NCI-H2171 (cell line): ENCODE measurements at regions not wholly inside any gene's neighbourhood (a gene's known extent, or its start where the extent isn't known, plus 50 kb on each side); places are given as distances from the start of the nearest gene placed in this dataset.

ENCODE experiments used
- DNase-seq: peaks from one replicate; lab custom pipeline; 2025; lab: John Stamatoyannopoulos, UW

DNA sequence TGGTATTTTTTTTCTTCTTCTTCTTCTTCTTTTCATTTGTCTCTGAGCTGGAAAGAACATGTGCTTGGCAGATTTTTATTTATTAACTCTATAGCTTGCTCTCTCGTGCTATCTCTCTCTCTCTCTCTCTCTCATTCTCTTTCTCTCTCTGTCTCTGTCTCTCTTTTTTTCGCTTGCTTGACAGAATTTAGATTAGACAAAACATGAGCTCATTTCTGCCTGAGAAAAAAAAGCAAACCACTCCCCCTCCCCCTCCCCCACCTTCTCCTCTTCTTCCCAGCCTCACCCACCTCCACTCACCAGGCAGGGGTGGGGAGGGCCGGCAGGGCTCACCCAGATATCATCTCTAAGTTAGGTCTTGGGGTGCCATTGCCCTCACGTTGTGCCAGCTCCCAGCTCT is 81.5 kb downstream of the PJA1 start:
- DNase-seq: no peak

DNA sequence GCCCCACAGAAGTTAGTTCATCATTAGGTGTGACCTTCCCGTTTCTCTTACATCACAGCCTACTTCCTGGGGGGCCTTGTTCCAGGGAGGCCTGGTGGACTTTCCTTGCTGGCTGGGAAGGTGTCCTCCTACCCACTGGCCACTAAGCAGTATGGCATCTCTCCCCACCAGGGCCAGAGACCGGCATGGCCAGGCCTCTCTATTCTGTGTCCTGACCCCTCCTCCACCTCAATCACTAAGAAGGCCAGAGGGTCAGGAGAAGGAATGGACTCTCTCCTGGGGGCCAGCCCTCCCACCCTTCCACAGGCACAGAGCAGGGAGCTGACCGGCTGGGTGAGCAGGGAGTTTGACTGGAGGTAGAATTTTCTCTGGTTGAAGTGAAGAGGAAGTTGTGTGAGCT is 81.9 kb downstream of the PJA1 start:
- no peak for DNase-seq

DNA sequence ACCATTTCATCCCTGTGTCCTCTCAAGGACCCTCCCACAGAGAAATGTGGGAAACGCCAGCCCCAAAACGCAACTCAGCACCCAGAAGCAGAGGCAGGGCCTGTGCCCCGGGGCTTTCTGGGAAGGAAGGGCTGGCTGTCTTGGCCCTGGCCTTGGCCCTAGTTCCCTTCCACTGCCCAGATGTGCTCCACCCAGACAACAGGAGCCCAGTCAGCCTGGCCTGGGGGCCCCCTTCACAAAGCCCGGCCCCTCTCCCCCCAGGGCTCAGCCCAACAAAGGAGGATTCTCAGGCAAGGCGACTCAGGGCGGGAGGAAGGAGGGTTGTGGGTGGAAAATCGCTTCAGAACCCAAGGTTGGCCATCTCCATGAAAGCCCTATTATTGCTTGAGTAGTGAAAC is 82.5 kb downstream of the PJA1 start:
- no peak for DNase-seq

DNA sequence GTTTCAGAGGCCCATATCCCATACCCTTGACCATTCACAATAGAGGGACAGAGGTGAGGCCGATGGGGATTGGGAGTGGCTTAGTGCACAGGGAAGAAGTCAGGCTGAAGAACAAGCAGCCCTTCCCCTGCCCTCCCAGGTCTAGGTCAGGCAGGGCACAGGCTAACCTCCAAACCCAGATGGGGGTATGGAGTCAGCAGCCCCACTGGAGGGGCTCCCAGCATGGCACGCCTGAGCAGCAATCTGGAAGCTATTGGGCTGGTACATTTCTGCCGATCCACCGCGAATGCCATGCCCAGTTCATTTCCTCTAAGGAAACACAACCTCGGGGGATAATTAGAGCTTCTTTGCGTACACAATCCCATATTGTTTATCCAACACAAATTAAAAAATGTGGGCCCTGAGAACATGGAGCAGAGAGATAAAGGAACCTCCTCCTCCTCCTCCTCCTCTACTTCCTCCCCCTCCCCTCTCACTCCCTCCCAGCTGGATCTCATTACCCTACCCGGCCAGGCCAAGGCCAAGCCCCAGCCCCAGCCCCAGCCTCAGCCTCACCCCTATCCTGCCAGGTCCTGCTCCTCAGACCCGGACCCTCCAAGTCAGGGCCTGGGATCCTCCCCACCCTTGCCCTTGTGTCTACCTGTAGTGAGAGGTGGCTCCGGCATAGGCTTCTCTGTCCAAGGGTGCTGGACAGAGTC is 83.0 kb downstream of the PJA1 start:
- DNase-seq: no peak

DNA sequence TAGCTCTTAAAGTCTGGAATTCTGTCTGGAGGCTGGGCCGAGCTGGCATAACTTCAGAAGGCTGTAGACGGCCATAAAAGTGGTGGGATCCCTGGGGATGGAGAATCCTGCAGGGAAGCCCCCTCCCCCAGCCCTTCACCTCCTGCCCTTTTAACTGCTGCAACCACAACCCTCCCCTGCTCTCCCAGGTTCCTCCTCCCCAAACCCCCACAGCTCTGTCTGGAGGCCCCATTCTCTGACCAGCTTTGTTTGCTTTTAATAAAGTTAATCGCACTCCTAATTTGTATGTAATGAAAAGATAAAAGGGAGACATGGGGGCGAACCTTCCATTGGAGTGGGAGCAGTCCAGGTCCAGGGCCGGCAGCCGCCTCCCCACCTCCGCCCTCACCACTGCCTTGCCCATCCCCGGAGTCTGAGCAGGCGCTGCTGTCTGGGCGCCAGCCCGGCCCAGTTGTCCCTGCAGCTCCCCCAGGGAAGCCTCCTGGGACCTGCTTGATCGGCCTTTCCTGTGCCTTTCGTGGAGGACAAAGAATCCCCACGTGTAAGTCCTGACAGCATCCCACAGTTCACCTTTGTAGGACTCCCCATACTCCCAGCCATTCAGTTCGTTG is 84.3 kb downstream of the PJA1 start:
- DNase-seq: no peak

DNA sequence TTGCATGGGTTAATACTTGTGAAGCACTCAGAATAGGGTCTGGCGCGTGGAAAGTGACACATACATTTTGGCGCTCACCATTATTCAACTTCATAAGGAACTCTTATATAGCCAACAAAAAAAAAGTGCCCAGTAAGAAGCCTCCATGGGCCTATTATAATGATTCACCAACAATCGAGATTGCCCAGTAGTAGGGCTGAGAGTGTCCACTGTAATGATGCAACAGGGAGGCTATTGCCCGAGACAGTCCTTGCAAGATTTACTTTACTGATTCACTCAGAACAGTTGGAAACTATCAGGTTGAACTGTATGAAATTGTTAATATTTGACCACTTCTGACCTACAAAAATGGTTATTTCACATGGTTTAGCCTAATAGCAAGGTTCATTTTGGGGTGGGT is 86.0 kb downstream of the PJA1 start:
- no peak for DNase-seq

DNA sequence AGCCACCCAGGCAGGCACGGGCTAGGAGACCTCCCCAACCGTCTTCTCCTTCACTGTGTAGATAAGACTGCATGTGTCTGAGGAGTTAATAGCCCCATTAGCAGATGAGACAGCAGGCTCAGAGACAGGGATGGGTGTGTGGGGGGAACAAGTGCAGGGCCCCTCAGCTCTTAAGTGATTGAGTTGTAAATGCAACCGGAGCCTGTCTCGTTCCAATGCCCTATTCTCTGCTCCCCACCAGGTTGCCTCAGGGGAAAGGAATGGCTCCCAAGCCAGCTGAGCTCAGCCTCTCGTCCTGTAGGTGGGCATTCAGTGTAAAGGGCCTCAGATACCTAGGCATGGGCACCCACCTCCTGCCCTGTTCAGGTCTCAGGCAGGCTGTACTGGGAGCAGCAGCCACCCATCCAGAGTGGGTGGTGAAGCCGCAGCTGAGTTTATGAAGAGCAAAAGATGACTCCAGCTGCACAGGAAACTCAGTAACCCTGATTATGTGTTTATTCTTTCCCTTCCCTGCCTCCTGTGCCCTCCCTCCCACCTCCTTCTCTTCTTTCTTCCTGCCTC is 87.3 kb downstream of the PJA1 start:
- no peak for DNase-seq

DNA sequence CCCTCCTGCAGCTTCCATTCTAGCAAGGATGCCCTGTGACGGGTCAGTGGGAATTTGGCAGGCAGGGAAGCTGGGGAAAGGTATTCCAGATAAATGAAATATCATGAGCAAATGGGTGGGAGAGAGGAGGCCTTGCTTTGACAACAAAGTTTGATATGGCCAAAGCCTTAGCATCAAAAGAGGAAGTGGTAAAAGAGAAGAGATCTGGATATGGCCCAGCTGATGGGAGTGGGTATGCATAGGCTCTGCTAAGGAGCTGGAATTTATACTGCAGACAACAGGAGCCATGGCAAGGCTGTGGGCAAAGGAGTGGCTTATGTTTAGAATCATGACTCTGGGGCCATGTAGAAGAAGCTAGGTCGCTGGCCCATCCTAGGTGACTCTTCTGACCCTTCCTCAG is 89.2 kb downstream of the PJA1 start:
- DNase-seq: no peak

DNA sequence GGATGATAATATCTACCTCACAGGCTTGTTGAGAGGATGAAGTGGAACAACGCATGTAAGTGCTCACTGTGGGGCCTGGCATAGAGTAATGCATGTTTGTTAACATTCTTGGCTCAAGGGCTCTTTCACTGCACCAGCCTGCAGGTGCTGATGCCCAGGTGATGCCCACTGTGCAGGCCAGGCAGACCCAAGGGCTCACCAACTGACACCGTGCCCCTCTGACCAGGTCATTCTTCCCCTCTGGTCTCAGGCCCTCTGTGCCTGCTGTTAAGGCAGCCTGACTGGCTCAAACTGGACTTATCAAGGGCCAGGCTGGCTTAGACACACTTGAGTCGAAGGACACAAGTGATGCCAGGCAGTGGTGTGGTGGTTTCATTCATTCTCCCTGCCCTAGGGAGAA is 90.5 kb downstream of the PJA1 start:
- no peak for DNase-seq

DNA sequence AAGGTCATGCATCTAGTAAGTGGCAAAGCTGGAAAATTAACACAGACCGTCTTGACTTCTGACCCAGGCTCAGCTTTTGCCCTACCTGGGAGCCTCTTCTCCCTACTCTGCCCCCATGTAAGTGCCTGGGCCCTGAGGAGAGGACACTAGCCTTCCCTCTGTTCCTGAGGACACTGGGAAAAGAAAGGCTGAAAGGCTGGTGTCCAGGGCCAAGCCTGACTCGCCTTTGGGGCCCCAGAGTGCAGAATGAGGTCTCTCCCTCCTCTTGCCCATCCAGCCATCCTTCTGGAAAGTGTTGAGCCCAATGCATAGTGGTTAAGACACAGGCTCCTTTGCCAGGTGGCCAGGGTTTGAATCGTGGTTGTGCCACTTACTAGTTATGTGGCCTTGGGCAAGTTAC is 91.5 kb downstream of the PJA1 start:
- DNase-seq: no peak

DNA sequence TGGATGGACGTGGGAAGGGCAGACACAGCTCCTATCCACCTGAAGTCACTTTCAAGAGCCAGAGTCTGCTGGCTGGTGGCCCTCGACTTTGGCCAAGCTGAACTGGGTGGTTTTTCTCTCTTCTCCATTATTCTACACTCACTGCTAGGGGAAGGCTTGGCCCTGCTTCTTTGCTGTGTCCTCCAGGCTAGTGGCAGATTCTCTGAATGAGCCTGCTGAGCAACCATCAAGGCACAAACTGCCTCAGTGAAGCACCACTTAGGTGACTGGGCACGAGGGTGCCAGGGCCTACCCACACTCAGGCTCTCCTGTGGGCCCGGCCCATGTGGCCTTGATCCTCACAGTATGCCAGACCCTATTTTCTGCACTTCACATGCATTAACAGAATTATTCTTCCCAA is 92.0 kb downstream of the PJA1 start:
- DNase-seq: no peak

DNA sequence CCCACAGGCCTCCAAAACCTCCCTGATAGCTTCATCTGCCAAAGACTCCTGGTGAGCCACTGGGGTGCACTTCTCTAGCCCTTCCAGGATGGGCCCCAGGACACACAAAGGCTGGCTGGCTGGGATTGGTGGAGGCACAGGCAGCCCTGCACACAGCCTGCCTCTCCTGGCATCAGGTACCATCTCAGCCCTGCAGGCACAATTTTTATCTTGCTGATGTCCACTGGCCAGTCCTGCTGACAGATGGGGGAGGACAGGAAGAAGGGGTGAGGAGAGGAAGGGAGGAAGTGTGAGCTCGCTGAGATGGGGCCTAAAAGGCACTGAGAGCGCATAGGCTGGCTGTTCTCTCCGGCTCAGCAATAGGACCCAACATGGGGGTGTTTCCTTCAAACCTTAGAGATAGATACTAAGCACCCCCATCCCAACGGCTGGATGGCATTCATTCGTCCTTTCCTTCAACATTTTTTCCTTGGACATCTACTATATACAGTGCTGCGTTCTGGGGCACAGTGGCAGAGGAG is 92.7 kb downstream of the PJA1 start:
- no peak for DNase-seq

DNA sequence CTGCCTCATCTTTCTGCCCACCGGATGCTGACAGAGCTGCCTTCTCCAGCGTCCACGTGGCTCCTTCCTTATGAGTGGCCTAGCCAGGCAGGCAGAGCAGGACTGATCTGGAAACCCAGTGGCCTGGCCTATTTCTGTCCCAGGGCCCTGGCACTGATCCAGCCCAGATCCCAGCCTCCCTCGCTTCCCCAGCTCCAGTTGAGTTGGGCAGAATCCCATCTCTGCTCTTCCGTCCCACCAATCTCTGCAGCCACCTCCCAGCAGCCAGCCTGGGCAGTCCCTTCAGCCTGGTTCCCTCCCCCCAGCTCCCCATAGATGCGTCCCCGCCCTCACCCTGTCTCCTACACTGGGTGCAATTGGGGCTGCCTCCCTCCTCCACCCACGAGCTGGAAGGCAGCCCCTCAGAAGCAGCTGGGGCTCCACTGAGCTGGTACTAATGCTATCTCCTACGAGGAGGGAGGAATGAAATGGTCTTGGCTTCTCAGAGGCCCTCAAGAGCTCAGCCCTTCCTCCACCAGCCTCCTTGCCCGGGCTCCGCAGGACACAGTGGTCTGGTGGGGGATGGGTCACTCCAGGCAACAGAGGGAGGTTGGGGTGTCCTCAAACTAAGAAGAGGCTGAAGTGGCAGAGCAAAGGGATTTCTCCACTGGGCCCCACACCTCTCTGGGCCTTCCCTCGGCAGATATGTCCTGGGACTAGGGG is 94.2 kb downstream of the PJA1 start:
- no peak for DNase-seq

DNA sequence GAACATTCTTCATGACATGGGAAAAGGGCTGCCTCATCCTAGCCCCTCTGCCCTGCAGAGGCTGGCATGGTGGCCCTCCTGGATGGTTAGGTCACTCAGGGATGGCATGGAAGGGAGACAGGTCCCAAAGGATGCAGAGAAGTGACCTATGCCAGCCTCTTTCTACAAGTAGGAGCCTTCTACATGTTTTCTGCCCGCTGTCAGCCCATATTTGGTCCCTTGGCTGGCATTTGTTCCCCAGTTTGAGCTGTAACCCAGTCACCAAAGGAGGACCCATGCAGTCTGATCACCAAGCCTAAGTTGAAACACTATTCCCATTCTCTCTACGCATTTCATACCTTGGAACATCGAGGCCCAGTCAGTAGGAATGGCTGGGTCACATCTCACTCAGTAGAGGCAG is 95.4 kb downstream of the PJA1 start:
- no peak for DNase-seq

DNA sequence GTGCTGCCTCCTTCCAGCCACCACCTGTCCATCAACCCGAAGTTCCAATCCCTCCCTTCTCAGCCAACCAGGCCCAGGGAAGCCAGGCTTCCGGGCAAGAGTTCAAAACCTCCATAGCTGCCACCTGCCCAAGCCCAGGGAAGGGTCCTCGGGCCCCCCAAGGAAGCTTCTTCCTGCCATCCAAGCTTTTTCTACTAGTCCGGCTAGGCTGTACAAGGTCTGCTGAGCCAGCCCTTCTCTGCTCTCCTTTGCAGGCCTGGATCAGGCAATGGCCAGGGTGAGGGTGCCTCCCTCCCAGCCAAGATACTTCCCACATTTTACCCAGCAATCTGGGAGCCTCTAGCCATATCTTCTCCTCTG is 96.2 kb downstream of the PJA1 start:
- no peak for DNase-seq

DNA sequence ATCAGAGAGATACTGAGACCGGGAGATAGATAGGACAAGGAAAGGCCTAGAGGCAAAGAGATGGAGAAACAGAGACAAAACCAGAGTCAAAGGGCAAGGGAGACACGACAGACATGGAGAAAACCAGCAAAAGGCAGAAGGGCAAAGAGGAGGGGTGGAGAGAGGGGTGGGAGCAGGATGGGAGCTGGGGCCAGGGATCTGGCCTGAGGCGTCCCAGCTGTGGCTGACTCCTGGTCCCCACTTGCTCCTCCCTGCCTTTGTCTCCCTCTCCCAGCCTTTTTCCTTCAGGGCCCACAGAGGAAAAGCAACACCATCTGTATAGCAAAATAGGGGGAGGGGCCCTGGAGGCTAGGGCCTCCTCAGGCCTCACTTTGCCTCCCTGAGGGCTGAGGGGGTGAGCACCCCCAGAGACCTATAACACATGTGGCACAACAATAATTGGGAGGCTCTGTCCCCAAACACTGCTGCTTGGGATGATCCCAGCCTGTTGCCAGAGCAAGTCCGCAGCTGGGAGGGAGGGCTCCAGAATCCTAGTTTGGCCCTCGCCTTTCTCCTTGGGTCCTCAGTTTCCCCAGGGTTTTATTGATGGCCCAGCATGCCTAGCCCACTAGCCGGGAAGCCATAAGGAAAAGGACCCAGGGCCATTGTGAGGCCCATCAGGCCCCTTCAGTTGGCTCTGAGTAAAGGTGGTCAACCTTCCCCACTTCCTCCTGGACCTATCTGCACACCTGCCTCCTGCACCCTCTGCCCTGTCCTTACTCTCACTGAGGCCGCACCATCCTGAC is 96.8 kb downstream of the PJA1 start:
- no peak for DNase-seq

DNA sequence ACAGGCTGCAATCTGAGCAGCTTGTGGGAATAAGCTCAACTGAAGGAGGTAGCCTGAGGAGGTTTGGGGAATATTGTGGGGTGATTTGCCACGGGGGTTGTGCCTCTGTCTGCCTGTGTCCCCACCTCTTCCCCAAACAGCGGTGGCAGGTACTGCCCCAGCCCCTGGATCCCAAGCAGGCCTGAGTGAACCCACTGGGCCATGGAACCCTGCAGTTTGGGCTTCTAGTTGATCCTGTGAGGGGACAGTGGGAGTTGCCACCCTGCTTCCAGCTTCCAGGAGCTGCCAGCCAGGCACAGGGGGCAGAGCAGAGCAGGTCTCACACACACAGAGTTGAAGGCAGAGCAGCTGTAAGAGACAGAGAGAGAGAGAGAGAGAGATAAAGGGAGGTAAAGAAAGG is 97.4 kb downstream of the PJA1 start:
- no peak for DNase-seq

DNA sequence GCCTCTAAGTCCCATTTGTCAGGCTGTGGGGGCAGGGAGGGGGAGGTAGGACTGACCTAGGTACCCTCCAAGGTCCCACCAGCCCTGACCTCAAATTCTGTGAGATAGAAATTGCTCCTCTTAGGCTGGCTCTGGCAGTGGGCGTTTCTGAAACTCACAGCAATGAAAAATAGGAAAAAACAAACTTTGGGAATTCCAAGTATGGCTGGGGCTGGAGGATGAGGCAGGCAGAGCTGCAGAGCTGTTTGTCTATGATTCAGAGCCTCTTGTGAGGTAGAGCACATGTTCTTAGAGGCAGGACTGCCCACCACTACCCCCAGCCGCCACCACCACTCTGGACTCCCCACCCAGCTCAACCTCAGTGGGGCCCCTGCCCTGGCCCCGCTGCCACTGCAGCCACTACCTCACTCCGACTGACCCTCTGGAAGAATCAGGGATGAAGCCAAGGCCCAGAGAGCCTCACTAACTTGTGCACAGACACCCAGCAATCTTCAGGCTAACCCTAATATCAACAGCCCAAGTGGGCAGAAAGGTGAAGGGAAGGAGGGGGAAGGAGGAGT is 98.2 kb downstream of the PJA1 start:
- DNase-seq: no peak

DNA sequence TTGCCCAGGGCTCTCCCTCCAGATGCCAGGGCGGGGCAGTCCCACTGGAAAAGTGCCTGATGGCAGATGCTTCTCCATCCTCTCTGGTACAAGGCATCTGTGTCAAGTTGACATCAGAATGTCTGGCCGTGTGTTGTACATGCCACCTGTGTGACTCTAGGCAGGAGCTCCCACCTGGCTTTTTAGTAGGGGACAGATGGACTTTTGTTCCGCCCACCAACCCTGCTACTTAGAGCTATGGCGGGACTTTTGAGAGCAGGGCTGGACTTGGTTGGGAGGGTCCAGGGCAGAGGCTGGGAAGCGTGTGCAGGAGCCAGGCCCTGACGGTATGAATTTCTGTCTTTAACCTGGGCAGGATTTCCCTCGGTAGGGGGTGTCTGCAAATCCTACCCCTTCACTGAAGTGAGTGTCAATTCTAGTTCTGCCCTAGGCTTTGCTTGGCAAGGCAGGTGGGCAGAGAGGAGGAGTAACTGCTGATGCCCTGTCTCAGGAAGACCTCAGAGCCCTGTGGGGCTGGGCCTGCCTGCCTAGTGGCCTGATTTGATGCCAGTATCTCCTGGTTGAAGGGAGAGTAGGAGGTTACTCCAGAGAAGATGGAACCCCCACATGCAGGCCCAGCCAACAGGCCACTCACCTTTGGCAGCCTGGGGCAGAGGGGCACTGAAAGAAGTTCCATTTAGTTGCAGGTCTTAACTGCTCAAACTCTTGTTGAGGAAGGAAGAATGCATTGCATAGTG is 99.1 kb downstream of the PJA1 start:
- peak; percentile 70 for DNase-seq

DNA sequence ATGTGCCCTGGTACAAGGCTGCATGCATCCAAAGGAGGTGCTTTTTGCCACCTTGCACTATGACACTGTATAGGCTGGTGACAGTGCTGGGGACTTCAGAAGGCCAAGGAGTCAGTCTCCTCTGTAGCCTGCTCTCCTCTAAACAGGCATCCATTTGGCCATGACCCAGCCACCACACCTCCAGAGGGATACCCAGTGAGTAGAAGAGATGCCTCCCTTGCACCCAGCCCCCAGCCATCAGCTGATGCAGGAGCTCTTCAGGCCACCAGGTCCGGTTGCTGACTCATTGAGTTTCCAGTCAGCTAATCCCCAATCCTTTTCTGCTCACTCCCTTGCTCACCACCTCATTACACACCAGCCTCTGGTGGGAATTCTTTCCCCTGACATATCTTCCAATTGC is 99.8 kb downstream of the PJA1 start:
- DNase-seq: no peak

DNA sequence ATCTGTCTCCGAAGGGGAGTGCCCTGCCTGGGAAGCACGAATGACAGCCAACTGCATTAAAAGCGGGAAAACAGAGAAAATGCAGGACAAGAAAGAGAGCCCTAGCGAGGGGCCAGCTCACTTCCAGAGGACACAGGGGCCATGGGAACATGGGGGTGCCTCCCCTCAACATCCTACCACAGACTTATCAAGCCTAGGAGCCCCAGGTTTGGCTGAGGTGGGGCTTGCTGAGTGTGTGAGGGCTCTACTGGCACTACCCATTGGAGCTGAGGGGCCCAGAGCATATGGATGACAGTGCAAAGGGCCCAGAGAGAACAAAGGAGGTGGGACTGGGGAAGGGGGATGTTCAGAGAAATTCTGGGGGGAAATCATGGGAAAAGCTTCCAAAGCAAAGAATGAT is 101.8 kb downstream of the PJA1 start:
- DNase-seq: no peak
